BJ (cell line): ENCODE measurements at regions not wholly inside any gene's neighbourhood (a gene's known extent, or its start where the extent isn't known, plus 50 kb on each side); places are given as distances from the start of the nearest gene placed in this dataset.

Experiments
- CTCF ChIA-PET: fragments of 350-600 bp; formaldehyde crosslinking; extraction: SDS; loops from one replicate; lab custom pipeline; 2021; ENCODE audit warnings: antibody characterized with exemption, inconsistent platforms; lab: Yijun Ruan, JAX
- POLR2A ChIA-PET: fragments of 300-600 bp; sonication (Branson Sonifier 250); formaldehyde crosslinking; extraction: SDS; loops from one replicate; lab custom pipeline; 2021; ENCODE audit warnings: antibody characterized with exemption; lab: Charles Lee
- DNase-seq: peaks from one replicate; pipeline ENCODE4 v3.0.0-alpha.2; 2011; ENCODE audit warnings: low read depth
- H3K27me3 ChIP-seq: 2 replicates; pipeline ENCODE4 v1.6.0; 2011; ENCODE audit warnings: low read length; ENCODE audit not compliant: control insufficient read depth, insufficient read depth
- H3K36me3 ChIP-seq: 2 replicates; pipeline ENCODE4 v1.5.1; 2011; ENCODE audit warnings: low read length; ENCODE audit not compliant: control insufficient read depth, insufficient read depth
- H3K4me3 ChIP-seq: 2 replicates; pipeline ENCODE4 v1.5.1; 2011; ENCODE audit warnings: low read depth, mild to moderate bottlenecking, control low read depth, low read length
- TF ChIP-seq, protein P1 (sequence below): IDR thresholded peaks from 2 replicates; pipeline ENCODE4 v1.5.1; 2011; ENCODE audit warnings: low read depth, mild to moderate bottlenecking, control low read depth, inconsistent platforms, low read length, moderate library complexity; ENCODE audit not compliant: insufficient read depth

DNA sequence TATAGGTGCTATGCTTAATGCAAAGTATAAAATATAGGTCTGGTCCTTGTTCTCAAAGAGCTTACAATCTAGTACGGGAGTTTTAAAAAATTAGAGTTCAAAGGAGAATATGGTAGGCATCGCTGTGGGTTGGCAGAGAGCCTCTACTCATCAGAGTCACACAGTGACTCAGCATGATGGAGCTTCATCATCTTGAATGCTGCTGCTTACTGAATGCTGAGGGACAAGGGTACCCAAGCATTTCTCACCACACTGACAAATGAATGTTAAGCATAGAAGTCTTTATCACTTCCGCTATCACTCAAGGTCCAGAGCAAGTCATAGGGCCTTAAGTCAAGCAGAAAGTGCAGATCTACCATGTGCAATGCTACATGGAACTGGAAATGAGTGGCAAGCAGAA lies 268.6 kb upstream of the IGFBP7 start:
- H3K27me3 ChIP-seq = no peaks in the 10 kb centered on the region
- no peak overlapping the region for H3K4me3 ChIP-seq
- ChIA-PET POLR2A (no interaction called here), CTCF (interaction anchor here (0.9 kb wide), 1 partner anchor 12 kb away, joined by 3 read pairs; no protein-coding TSS in a partner anchor)
- TF ChIP-seq, protein P1, sequence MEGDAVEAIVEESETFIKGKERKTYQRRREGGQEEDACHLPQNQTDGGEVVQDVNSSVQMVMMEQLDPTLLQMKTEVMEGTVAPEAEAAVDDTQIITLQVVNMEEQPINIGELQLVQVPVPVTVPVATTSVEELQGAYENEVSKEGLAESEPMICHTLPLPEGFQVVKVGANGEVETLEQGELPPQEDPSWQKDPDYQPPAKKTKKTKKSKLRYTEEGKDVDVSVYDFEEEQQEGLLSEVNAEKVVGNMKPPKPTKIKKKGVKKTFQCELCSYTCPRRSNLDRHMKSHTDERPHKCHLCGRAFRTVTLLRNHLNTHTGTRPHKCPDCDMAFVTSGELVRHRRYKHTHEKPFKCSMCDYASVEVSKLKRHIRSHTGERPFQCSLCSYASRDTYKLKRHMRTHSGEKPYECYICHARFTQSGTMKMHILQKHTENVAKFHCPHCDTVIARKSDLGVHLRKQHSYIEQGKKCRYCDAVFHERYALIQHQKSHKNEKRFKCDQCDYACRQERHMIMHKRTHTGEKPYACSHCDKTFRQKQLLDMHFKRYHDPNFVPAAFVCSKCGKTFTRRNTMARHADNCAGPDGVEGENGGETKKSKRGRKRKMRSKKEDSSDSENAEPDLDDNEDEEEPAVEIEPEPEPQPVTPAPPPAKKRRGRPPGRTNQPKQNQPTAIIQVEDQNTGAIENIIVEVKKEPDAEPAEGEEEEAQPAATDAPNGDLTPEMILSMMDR = no peak
- no peaks in the 10 kb centered on the region for H3K36me3 ChIP-seq
- no peak for DNase-seq

DNA sequence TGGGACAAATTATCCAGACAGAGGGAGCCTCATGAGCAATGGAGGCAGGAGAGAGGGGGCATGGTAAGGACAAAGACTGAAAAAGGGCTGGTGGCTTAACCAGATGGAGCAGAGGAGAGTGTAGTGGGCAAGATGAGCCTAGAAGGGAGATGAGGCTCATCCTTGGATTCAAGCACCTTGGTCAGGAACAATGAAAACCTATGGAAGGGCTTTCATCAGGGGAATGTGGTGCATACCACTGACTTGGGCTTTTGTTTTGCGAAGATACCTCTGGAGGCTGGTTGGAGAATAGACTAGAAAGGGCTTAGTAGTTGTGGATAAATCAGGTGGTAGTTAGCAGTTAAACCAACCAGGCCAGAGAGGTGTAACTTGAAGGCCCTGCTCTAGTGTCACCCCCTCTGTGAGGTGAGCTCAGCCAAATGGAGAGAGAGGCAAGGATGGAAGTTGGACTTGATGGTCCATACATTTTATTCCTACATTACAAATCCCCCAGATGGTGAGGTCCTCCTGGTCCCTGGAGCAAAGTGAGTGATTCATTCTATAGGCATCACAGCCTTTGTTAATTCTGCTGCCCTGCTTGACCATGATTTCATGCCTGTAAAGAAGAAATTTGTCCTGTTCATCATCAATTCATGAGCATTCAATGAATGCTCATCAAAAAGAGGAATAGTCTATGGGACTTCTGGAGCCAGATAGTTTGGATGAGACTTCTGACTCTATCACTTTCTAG lies 264.8 kb upstream of the IGFBP7 start:
- H3K27me3 ChIP-seq = no peaks in the 10 kb centered on the region
- TF ChIP-seq, protein P1 = no peak
- DNase-seq = no peak
- no peak overlapping the region for H3K4me3 ChIP-seq
- POLR2A ChIA-PET = interaction anchor here (0.6 kb wide), 1 partner anchor 31 kb away, joined by 3 read pairs; no protein-coding TSS in a partner anchor
- H3K36me3 ChIP-seq = no peaks in the 10 kb centered on the region
- CTCF ChIA-PET = interaction anchor here (1.0 to 1.2 kb wide), 2 partner anchors 10 to 52 kb away, joined by 3 read pairs; no protein-coding TSS in a partner anchor

DNA sequence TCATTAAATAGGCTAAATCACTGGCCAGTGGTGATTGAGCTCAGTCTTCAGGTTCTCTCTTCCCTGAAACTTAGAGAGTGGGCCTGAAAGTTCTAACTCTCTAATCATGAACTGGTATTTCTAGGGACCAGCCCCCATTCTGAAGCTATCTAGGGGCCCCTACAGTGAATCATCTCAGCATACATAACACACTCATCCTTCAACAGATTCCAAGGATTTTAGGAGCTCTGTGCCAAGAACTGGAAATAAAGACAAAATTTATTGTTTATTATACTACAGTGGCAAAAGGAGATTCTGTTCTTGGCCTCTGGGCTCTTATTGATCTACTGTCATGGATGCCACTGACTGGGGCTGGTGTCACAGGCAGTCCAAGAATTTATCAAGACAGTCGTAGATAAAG lies 263.8 kb upstream of the IGFBP7 start:
- no peak overlapping the region for H3K4me3 ChIP-seq
- TF ChIP-seq, protein P1 = no peak
- no peak for DNase-seq
- CTCF ChIA-PET = interaction anchor here (1.0 to 1.2 kb wide), 2 partner anchors 9 to 210 kb away, joined by 3 to 4 read pairs; no protein-coding TSS in a partner anchor
- POLR2A ChIA-PET = no interaction called here
- no peaks in the 10 kb centered on the region for H3K36me3 ChIP-seq
- H3K27me3 ChIP-seq = no peaks in the 10 kb centered on the region

DNA sequence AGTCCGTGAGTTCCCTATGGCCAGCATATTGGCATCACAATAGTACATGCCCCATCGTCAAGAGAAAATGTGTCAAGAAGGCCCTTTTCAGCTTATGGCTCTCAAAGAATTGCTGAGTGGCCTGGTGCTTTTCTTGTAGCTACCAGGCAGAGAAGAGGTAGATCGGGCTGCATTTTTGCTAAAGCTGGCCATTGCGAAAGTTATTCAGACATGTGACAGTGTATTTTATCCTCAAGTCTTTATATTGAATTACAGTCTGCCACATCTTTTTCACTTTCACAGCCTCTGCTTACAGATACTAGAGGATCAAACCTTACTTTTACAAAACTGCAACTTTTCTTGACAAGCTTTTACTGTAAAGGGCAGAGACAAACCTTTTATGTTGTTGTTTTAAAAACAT lies 261.5 kb upstream of the IGFBP7 start:
- ChIA-PET POLR2A (no interaction called here), CTCF (interaction anchor here (0.9 kb wide), 1 partner anchor 34 kb away, joined by 4 read pairs; no protein-coding TSS in a partner anchor)
- Histone ChIP-seq H3K36me3 (no peaks in the 10 kb centered on the region), H3K4me3 (no peak overlapping the region), H3K27me3 (no peaks in the 10 kb centered on the region)
- no peak for DNase-seq
- TF ChIP-seq, protein P1 = no peak

DNA sequence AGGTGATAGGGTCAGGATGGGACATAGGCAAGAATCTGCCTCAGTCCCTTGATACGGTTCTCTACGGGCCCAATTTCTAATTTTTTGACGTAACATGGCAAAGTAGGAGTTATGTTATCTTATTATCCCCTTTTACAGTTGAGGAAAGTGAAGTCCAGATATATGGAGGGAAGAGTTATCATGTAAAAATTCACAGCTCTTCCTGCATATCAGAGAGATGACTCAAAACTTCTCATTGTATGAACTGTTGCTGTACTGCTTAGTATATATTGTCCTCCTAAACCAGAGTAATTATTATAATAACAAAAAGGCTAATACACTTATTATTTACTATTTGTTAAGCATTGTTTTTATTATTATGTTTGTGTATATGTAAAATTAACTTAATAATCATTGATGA lies 260.5 kb upstream of the IGFBP7 start:
- TF ChIP-seq, protein P1 = no peak
- Histone ChIP-seq H3K27me3 (no peaks in the 10 kb centered on the region), H3K36me3 (no peaks in the 10 kb centered on the region), H3K4me3 (no peak overlapping the region)
- no peak for DNase-seq
- CTCF ChIA-PET = no interaction called here
- POLR2A ChIA-PET = no interaction called here
